Glutamatergic neuron (in vitro differentiated cells): ENCODE measurements at regions not wholly inside any gene's neighbourhood (a gene's known extent, or its start where the extent isn't known, plus 50 kb on each side); places are given as distances from the start of the nearest gene placed in this dataset.

Source experiments
- DNase-seq: peaks from one replicate; pipeline ENCODE4 v3.0.0; 2022
- H3K27ac Mint-ChIP-seq: one replicate; pipeline ENCODE4 v1.8.0; 2020; ENCODE audit warnings: mild to moderate bottlenecking, mixed read lengths, inconsistent platforms; ENCODE audit not compliant: unreplicated experiment
- H3K27me3 Mint-ChIP-seq: one replicate; pipeline ENCODE4 v1.8.0; 2020; ENCODE audit warnings: mild to moderate bottlenecking, moderate library complexity, mixed read lengths, inconsistent platforms; ENCODE audit not compliant: unreplicated experiment
- H3K36me3 Mint-ChIP-seq: one replicate; pipeline ENCODE4 v1.8.0; 2020; ENCODE audit warnings: mild to moderate bottlenecking, mixed read lengths, inconsistent platforms; ENCODE audit not compliant: unreplicated experiment
- H3K4me1 Mint-ChIP-seq: one replicate; pipeline ENCODE4 v1.8.0; 2020; ENCODE audit warnings: mild to moderate bottlenecking, low read depth, mixed read lengths, inconsistent platforms; ENCODE audit not compliant: unreplicated experiment
- H3K4me3 Mint-ChIP-seq: one replicate; pipeline ENCODE4 v1.8.0; 2020; ENCODE audit warnings: mild to moderate bottlenecking, mixed read lengths, inconsistent platforms; ENCODE audit not compliant: unreplicated experiment
- H3K9me3 Mint-ChIP-seq: one replicate; pipeline ENCODE4 v1.8.0; 2020; ENCODE audit warnings: mild to moderate bottlenecking, moderate library complexity, mixed read lengths, inconsistent platforms; ENCODE audit not compliant: unreplicated experiment
- CTCF ChIP-seq: fragments of 200-600 bp; sonication (generic); IDR thresholded peaks from one replicate; pipeline ENCODE4 v1.5.0; 2021; ENCODE audit not compliant: partially characterized antibody, unreplicated experiment

GRCh38 chr10:62527019-62527827 is 153.1 kb downstream of the ZNF365 start:
- DNase-seq: no peak
- TF ChIP-seq CTCF: no peak
- Mint-ChIP-seq H3K27me3 (no peaks in the 10 kb centered on the region), H3K4me1 (no peaks in the 10 kb centered on the region), H3K9me3 (peaks cover 5% of the 10 kb centered on the region), H3K36me3 (peaks cover 8% of the 10 kb centered on the region), H3K4me3 (no peak overlapping the region), H3K27ac (no peak overlapping the region)

GRCh38 chr10:62528441-62528840 is 154.3 kb downstream of the ZNF365 start:
- H3K9me3 Mint-ChIP-seq: peaks cover 5% of the 10 kb centered on the region
- no peaks in the 10 kb centered on the region for H3K27me3 Mint-ChIP-seq
- no peaks in the 10 kb centered on the region for H3K4me1 Mint-ChIP-seq
- H3K36me3 Mint-ChIP-seq: peaks cover 8% of the 10 kb centered on the region
- no peak for DNase-seq
- TF ChIP-seq CTCF: no peak
- H3K4me3 Mint-ChIP-seq: no peak overlapping the region
- H3K27ac Mint-ChIP-seq: no peak overlapping the region

GRCh38 chr10:62529396-62529795 is 155.2 kb downstream of the ZNF365 start:
- Mint-ChIP-seq H3K4me3 (no peak overlapping the region), H3K27ac (no peak overlapping the region), H3K9me3 (peaks cover 5% of the 10 kb centered on the region), H3K4me1 (no peaks in the 10 kb centered on the region), H3K36me3 (peaks cover 8% of the 10 kb centered on the region), H3K27me3 (no peaks in the 10 kb centered on the region)
- DNase-seq: no peak
- no peak for TF ChIP-seq CTCF

GRCh38 chr10:62534031-62534430 is 159.9 kb downstream of the ZNF365 start:
- DNase-seq: no peak
- Mint-ChIP-seq H3K36me3 (no peaks in the 10 kb centered on the region), H3K27me3 (no peaks in the 10 kb centered on the region), H3K4me1 (no peaks in the 10 kb centered on the region), H3K4me3 (no peak overlapping the region), H3K9me3 (no peaks in the 10 kb centered on the region), H3K27ac (no peak overlapping the region)
- TF ChIP-seq CTCF: no peak

- H3K27me3 Mint-ChIP-seq: peaks cover 2% of the 10 kb centered on the region
- no peaks in the 10 kb centered on the region for H3K36me3 Mint-ChIP-seq
- no peak overlapping the region for H3K27ac Mint-ChIP-seq
Measured at GRCh38 chr10:62538606-62539005, 164.4 kb downstream of the ZNF365 start.

More at GRCh38 chr10:62538606-62539005, 164.4 kb downstream of the ZNF365 start:
- no peak for TF ChIP-seq CTCF
- Mint-ChIP-seq H3K4me1 (no peaks in the 10 kb centered on the region), H3K9me3 (peaks cover 3% of the 10 kb centered on the region), H3K4me3 (no peak overlapping the region)
- no peak for DNase-seq
